HG02870 (cell line): ENCODE measurements at regions not wholly inside any gene's neighbourhood (a gene's known extent, or its start where the extent isn't known, plus 50 kb on each side); places are given as distances from the start of the nearest gene placed in this dataset.

Experiments
- ATAC-seq: cut with Tn5 transposase; IDR thresholded peaks from one replicate; pipeline ENCODE4 v1.9.1; 2021; ENCODE audit warnings: mild to moderate bottlenecking, moderate library complexity; ENCODE audit not compliant: unreplicated experiment

DNA sequence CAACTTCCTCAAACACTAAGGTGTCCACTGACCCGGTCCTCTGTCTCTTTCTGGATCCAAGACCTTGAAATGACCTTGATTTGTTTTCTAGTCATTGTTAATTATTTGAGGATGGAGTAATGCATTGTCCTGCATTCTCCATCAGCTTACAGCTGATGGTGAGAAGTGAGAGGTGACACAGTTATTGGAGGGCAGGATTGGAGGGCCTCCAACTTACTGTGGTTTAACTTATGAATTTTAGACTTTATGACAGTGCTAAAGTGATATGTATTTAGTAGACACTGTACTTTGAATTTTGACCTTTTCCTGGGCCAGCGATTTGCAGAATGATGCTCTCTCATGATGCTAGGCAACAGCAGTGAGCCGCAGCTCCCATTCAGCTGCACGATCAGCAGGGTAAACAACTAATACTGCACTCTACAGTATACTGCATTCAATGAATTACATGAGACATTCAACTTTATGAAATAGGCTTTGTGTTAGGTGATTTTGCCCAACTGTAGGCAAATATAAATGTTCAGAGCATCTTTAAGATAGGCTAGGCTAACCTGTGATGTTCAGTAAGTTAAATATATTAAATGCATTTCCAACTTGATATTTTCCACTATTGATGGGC is 200.0 kb upstream of the MEX3C start:
- no peak for ATAC-seq

DNA sequence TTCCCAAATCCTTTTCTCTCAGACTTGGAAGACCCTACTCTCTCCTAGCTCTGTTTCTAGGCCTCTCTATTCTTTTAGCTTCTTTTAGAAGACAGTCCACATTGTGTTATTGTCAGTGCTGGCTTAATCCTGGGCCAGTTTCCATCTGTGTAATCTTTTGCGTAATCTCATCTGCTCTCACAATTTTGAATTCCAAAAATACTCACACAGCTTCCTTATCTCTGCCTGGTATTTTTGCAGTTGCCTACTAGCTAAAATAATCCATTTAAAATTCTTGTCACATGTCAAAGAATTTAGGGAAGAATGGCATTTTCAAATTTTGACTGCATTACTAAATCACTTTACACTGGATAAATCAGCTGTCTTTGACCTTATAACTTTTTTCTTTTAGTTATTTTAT is 200.6 kb upstream of the MEX3C start:
- no peak for ATAC-seq

GRCh38 chr18:51399491-51400122 is 202.1 kb upstream of the MEX3C start:
- no peak for ATAC-seq

GRCh38 chr18:51400721-51401120 is 203.2 kb upstream of the MEX3C start:
- ATAC-seq, result no peak

- no peak for ATAC-seq
Measured at GRCh38 chr18:51401912-51402311, 204.4 kb upstream of the MEX3C start.

GRCh38 chr18:51404620-51405019 is 207.1 kb upstream of the MEX3C start:
- ATAC-seq, result no peak

- ATAC-seq, result no peak
Measured at GRCh38 chr18:51405683-51406477, 208.4 kb upstream of the MEX3C start.

- no peak for ATAC-seq
Measured at GRCh38 chr18:51417643-51418483, 220.4 kb upstream of the MEX3C start.

DNA sequence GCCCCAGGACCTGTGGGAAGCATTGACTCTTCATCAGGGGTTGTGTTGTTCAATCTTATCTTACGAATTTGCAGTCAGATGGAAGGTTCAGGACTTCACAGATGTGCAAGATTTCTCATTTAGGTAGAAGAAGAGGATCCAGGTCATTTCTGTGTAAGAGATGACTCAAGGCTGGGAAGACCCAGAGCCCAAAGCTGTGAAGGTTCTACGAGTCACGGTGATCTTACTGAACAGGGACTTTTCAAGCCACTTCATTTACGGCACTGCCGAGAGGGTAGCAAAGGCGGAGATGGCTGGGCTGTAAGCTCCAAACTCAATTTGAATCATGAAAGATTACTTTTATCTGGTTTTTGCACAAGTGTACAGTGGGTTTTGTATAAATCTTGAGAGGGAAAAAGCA is 228.0 kb upstream of the MEX3C start:
- peak; percentile 88 for ATAC-seq

DNA sequence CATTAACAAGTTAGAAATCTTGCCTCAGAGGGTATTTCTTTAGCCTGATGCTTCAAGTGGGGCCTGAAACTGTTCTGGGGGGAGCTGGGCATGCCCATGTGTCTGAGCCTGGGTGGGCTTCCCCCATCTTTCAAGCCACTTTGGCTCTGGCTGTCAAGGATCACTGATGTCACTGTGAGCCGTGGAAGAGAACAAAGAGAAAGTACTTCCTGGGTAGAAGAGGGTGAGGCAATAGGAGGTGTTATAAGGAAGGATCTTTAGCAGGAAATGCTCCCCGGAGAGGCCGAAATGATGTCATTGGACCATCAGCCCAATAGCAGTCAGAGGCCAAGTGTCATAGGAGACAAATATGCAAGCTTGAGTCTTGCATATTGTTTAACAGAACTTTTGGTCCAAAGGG is 228.4 kb upstream of the MEX3C start:
- peak; percentile 34 for ATAC-seq

GRCh38 chr18:51426996-51427395 is 229.5 kb upstream of the MEX3C start:
- no peak for ATAC-seq

GRCh38 chr18:51429644-51430043 is 232.2 kb upstream of the MEX3C start:
- no peak for ATAC-seq

DNA sequence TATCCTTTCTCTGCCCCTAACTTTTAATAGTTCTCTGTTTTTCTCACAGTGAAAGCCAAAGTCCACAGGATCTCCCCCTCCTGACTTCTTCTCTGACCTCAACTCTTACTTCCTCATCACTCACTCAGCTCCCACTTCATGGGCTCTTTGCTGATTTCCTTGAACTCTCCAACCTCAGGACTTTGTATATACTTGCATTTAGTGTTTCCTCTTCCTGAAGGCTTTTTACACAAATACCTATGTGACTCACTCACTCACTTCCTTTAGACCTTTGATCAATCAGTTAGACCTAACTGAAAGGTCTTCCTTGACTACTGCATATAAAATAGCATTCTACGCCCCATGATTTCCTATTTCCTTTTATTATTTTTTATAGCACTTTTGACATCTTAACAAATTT is 233.1 kb upstream of the MEX3C start:
- no peak for ATAC-seq

DNA sequence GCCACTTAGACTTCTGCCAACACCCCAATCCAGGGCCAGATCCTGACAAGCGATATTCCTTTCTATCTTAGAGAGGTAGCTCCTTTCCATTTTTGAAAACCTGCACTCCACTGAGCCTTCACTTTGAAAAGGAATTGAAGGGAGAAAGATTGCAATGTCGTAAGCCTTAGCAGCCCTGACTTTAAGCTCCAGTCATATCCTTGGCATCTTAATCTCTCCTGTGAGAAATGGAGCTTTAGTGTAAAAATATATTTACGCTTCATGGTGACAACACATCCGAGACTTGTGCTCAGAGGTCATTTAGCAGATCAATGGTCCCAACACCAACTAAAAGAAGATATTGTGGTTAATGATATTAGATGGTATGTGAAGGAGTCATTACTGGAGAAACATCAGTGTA is 235.8 kb upstream of the MEX3C start:
- ATAC-seq, result no peak

DNA sequence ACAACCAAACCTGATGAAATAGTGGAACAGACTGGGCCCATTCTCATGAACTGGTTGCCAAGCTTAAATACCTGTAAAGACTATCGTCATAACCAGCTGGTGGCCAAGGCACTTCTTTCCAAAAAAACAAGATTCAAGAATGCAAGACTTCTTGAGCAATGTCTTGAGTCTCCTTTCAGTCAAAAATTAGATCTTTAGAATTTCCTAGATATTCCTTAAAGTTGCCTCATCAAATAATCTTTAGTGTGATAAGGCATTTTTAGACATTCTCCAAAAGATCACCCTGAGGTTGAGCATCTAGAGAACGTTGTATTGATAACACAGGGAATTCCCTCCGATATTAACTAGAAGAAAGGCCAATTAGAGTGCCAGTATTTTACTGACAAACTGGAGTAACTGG is 236.4 kb upstream of the MEX3C start:
- no peak for ATAC-seq

DNA sequence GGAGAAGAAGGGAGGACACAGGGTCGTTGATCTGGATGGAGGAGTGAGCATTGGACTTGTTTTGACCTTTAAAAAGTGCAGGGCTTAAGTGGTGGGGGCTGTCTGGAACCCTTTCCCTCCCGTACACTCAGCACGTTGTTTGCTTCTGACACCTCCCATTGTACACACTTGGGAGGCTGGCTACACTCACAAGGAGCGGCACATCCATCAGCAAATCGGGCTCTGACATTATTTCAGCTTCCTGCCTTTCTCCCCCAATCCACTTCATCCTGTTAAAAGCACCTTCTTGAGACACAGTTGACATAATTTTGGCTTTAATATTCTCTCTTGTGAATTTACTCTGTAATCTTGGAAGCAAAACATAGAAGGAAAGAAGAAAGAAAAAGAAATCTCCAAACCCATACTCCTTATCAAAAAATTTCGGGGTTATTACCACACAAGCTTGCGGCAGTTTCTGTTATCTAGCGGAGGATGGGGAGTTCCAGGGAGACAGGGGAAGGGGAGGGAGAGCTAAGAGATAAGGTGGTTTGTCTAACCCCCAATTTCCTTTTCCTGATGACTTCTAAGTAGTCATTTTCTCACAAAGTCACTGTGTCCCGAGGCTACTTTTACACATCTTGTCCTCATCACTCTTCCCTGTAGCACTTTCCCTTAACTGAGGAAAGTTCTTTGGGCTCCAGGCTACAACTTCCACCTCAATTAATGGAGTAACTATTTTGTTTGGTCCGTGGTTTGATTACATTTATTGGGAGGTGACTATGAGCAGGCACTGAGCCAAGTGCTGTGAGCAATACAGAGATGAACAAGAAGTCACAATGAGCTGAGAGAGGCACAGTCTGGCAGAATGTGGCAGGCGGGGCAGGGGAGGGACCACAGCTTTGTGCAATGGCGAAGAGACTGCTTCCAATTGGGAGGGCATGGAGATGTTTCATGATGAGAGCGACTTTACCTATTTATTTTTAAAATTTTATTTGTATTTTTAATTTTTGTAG is 240.1 kb upstream of the MEX3C start:
- ATAC-seq, result no peak

GRCh38 chr18:51438797-51439350 is 241.4 kb upstream of the MEX3C start:
- ATAC-seq, result no peak

- no peak for ATAC-seq
Measured at GRCh38 chr18:51442012-51442411, 244.5 kb upstream of the MEX3C start.

GRCh38 chr18:51446571-51447210 is 249.2 kb upstream of the MEX3C start:
- no peak for ATAC-seq
